Common myeloid progenitor, CD34-positive (primary cell): ENCODE measurements at regions not wholly inside any gene's neighbourhood (a gene's known extent, or its start where the extent isn't known, plus 50 kb on each side); places are given as distances from the start of the nearest gene placed in this dataset.

ENCODE experiments used
- CTCF ChIA-PET: fragments of 350-600 bp; sonication (Branson Sonifier 250); formaldehyde crosslinking; loops from one replicate; lab custom pipeline; 2021; ENCODE audit warnings: antibody characterized with exemption; lab: Charles Lee
- POLR2A ChIA-PET: fragments of 350-600 bp; sonication (Branson Sonifier 250); formaldehyde crosslinking; loops from one replicate; lab custom pipeline; 2021; ENCODE audit warnings: antibody characterized with exemption; lab: Charles Lee
- DNase-seq, 3 donors: peaks; one replicate each; pipeline versions ENCODE4 v3.0.0 to v3.0.0-alpha.2; 2013
- H3K27ac ChIP-seq, 2 experiments: 1 replicate in 1 of 2; 2 replicates in 1 of 2; pipeline ENCODE4 v1.7.0; 2013; ENCODE audit warnings: inconsistent platforms in 2 of 2, low read length in 2 of 2, mild to moderate bottlenecking in 2 of 2, low read depth in 1 of 2, moderate library complexity in 1 of 2; ENCODE audit not compliant: severe bottlenecking in 2 of 2, insufficient read depth in 1 of 2, poor library complexity in 1 of 2
- H3K27me3 ChIP-seq, 5 experiments: replicated peaks in 2 of 5; 1 replicate in 3 of 5; 2 replicates in 2 of 5; pipeline versions ENCODE4 v1.6.1 to v1.7.0; 2013; ENCODE audit warnings: low read length in 4 of 5, mild to moderate bottlenecking in 2 of 5, moderate library complexity in 2 of 5, inconsistent platforms in 1 of 5; ENCODE audit not compliant: insufficient read depth in 5 of 5, control insufficient read depth in 4 of 5
- H3K36me3 ChIP-seq, 4 experiments: 1 replicate in 2 of 4; 2 replicates in 2 of 4; pipeline versions ENCODE4 v1.6.1 to v1.7.0; 2013; ENCODE audit warnings: low read length in 3 of 4, control low read depth in 1 of 4, mild to moderate bottlenecking in 1 of 4; ENCODE audit not compliant: control insufficient read depth in 4 of 4, insufficient read depth in 4 of 4
- H3K4me1 ChIP-seq, 4 experiments: 1 replicate in 3 of 4; 2 replicates in 1 of 4; pipeline versions ENCODE4 v1.6.1 to v1.7.1; 2013; ENCODE audit warnings: low read length in 3 of 4, mild to moderate bottlenecking in 3 of 4, control low read depth in 1 of 4, inconsistent platforms in 1 of 4, moderate library complexity in 1 of 4; ENCODE audit not compliant: control insufficient read depth in 4 of 4, insufficient read depth in 4 of 4; ENCODE audit errors: control extremely low read depth in 1 of 4
- H3K4me3 ChIP-seq, 7 experiments: 1 replicate in 4 of 7; 2 replicates in 3 of 7; pipeline versions ENCODE4 v1.5.1 to v1.7.0; 2013; ENCODE audit warnings: mild to moderate bottlenecking in 7 of 7, low read length in 6 of 7, moderate library complexity in 6 of 7, inconsistent platforms in 2 of 7, low read depth in 2 of 7, control low read depth in 1 of 7; ENCODE audit not compliant: insufficient read depth in 4 of 7, control insufficient read depth in 1 of 7; ENCODE audit errors: extremely low read depth in 1 of 7
- H3K9me3 ChIP-seq, 5 experiments: 1 replicate in 4 of 5; 2 replicates in 1 of 5; pipeline versions ENCODE4 v1.6.1 to v1.7.1; 2013; ENCODE audit warnings: low read length in 4 of 5, mild to moderate bottlenecking in 2 of 5, inconsistent platforms in 1 of 5, low read depth in 1 of 5, moderate library complexity in 1 of 5; ENCODE audit not compliant: control insufficient read depth in 4 of 5, insufficient read depth in 2 of 5; ENCODE audit errors: control extremely low read depth in 1 of 5
- WGBS: methylation state at CpG from one replicate; pipeline ENCODE4 v1.1.5; 2013; ENCODE audit not compliant: insufficient coverage; 5-methylcytosine and 5-hydroxymethylcytosine counted together

- CTCF ChIA-PET: interaction anchor here (0.6 to 2.6 kb wide), 35 partner anchors 8 to 946 kb away, joined by 3 to 23 read pairs (median 3); no protein-coding TSS in a partner anchor
- Histone ChIP-seq H3K36me3 (no peaks in the 10 kb centered on the region), H3K4me3 (no peak overlapping the region), H3K27ac (no peak overlapping the region), H3K9me3 (no peaks in the 10 kb centered on the region), H3K4me1 (peaks cover 0 to 19% (median 11%) of the 10 kb centered on the region in 4 experiments), H3K27me3 (peaks cover 0 to 3% (median 0%) of the 10 kb centered on the region in 5 experiments)
- no peak for DNase-seq
- POLR2A ChIA-PET: no interaction called here
- 76% methylated on average over 6 of the region's 8 CpGs for WGBS
These were observed 91.5 kb upstream of the PROK2 start for GRCh38 chr3:71876135-71877105.

GRCh38 chr3:71875461-71875947, 90.6 kb upstream of the PROK2 start:
- peaks cover 0 to 3% (median 0%) of the 10 kb centered on the region in 5 experiments for H3K27me3 ChIP-seq
- no peaks in the 10 kb centered on the region for H3K9me3 ChIP-seq
- H3K4me1 ChIP-seq: peaks cover 0 to 19% (median 11%) of the 10 kb centered on the region in 4 experiments
- no peak overlapping the region for H3K27ac ChIP-seq
- POLR2A ChIA-PET: interaction anchor here (0.6 kb wide), 1 partner anchor 159 kb away, joined by 3 read pairs; no protein-coding TSS in a partner anchor
- peak; percentile 84 to 93 (median 93) for DNase-seq
- H3K36me3 ChIP-seq: no peaks in the 10 kb centered on the region
- no peak overlapping the region for H3K4me3 ChIP-seq
- CTCF ChIA-PET: interaction anchor here (0.6 to 2.6 kb wide), 48 partner anchors 9 to 971 kb away, joined by 3 to 23 read pairs (median 3); no protein-coding TSS in a partner anchor
- 39% methylated on average over 3 of the region's 4 CpGs for WGBS

GRCh38 chr3:71874618-71875017, 89.7 kb upstream of the PROK2 start:
- H3K27me3 ChIP-seq: peaks cover 0 to 3% (median 0%) of the 10 kb centered on the region in 5 experiments
- no peak overlapping the region for H3K27ac ChIP-seq
- WGBS: 73% methylated on average over 2 of the region's 4 CpGs
- no peaks in the 10 kb centered on the region for H3K36me3 ChIP-seq
- ChIA-PET CTCF (interaction anchor here (0.7 to 2.6 kb wide), 28 partner anchors 10 to 948 kb away, joined by 3 to 23 read pairs (median 4); no protein-coding TSS in a partner anchor), POLR2A (no interaction called here)
- H3K4me1 ChIP-seq: peaks cover 0 to 19% (median 11%) of the 10 kb centered on the region in 4 experiments
- no peak overlapping the region for H3K4me3 ChIP-seq
- H3K9me3 ChIP-seq: no peaks in the 10 kb centered on the region
- DNase-seq: peak in 2 of 3 donors; percentile 40 to 42

- CTCF ChIA-PET: interaction anchor here (0.6 to 2.4 kb wide), 9 partner anchors 12 to 1063 kb away, joined by 3 to 5 read pairs (median 4); no protein-coding TSS in a partner anchor
- Histone ChIP-seq H3K4me3 (no peak overlapping the region), H3K36me3 (no peaks in the 10 kb centered on the region), H3K27ac (no peak overlapping the region), H3K27me3 (no peaks in the 10 kb centered on the region), H3K4me1 (peaks cover 0 to 19% (median 11%) of the 10 kb centered on the region in 4 experiments), H3K9me3 (no peaks in the 10 kb centered on the region)
- POLR2A ChIA-PET: no interaction called here
- no peak for DNase-seq
- 81% methylated on average over 9 of the region's 10 CpGs for WGBS
These were observed 88.2 kb upstream of the PROK2 start for GRCh38 chr3:71873093-71873611.

- H3K4me1 ChIP-seq: peaks cover 0 to 19% (median 11%) of the 10 kb centered on the region in 4 experiments
- 20% methylated on average over 1 of the region's 2 CpGs for whole genome bisulfite sequencing
- no peaks in the 10 kb centered on the region for H3K36me3 ChIP-seq
- H3K4me3 ChIP-seq: peak overlapping the region in 1 of 7 experiments; percentile 46
- peak in 1 of 3 donors; percentile 4 for DNase-seq
- H3K9me3 ChIP-seq: peaks cover 0 to 1% (median 0%) of the 10 kb centered on the region in 5 experiments
- POLR2A ChIA-PET: no interaction called here
- CTCF ChIA-PET: interaction anchor here (1.6 to 2.4 kb wide), 2 partner anchors 11 to 148 kb away, joined by 4 read pairs; no protein-coding TSS in a partner anchor
- H3K27me3 ChIP-seq: no peaks in the 10 kb centered on the region
- no peak overlapping the region for H3K27ac ChIP-seq
These were observed 87.3 kb upstream of the PROK2 start for GRCh38 chr3:71872256-71872655.

GRCh38 chr3:71870966-71871512, 86.1 kb upstream of the PROK2 start:
- no peak for DNase-seq
- WGBS: 97% methylated on average over 7 of the region's 7 CpGs
- ChIA-PET POLR2A (no interaction called here), CTCF (interaction anchor here (0.7 to 1.2 kb wide), 4 partner anchors 10 to 136 kb away, joined by 3 to 4 read pairs (median 3); no protein-coding TSS in a partner anchor)
- H3K27ac ChIP-seq: no peak overlapping the region
- H3K9me3 ChIP-seq: peaks cover 0 to 1% (median 0%) of the 10 kb centered on the region in 5 experiments
- no peaks in the 10 kb centered on the region for H3K27me3 ChIP-seq
- H3K36me3 ChIP-seq: no peaks in the 10 kb centered on the region
- H3K4me1 ChIP-seq: peaks cover 0 to 19% (median 11%) of the 10 kb centered on the region in 4 experiments
- H3K4me3 ChIP-seq: no peak overlapping the region
